ENCODE measurements at regions not wholly inside any gene's neighbourhood (a gene's known extent, or its start where the extent isn't known, plus 50 kb on each side); places are given as distances from the start of the nearest gene placed in this dataset.

DNA sequence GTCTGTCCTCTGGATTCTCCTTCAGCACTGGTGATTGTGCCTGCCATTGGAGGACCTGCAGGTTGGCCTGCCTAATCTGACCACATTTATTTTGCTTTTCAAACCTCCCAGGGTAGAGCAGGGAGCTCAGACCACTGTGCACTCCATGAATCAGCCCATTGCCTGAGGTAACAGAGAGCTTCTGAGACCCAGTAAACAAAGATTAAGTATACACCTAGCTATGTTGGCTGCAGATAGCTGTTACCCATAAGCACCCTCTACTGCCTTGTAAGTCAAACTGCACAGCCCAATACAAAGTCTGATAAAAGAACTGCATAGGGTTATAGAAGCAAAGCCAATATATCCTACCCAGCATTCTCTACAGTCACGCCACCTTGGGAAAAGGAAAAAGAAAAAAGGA is 338.7 kb downstream of the HTR1B start:
- TF ChIP-seq, protein P1, sequence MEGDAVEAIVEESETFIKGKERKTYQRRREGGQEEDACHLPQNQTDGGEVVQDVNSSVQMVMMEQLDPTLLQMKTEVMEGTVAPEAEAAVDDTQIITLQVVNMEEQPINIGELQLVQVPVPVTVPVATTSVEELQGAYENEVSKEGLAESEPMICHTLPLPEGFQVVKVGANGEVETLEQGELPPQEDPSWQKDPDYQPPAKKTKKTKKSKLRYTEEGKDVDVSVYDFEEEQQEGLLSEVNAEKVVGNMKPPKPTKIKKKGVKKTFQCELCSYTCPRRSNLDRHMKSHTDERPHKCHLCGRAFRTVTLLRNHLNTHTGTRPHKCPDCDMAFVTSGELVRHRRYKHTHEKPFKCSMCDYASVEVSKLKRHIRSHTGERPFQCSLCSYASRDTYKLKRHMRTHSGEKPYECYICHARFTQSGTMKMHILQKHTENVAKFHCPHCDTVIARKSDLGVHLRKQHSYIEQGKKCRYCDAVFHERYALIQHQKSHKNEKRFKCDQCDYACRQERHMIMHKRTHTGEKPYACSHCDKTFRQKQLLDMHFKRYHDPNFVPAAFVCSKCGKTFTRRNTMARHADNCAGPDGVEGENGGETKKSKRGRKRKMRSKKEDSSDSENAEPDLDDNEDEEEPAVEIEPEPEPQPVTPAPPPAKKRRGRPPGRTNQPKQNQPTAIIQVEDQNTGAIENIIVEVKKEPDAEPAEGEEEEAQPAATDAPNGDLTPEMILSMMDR (IDR thresholded peaks at IDR 0.05; ENCODE audit: insufficient read depth, low read length) = no peak
- TF ChIP-seq, protein P2, sequence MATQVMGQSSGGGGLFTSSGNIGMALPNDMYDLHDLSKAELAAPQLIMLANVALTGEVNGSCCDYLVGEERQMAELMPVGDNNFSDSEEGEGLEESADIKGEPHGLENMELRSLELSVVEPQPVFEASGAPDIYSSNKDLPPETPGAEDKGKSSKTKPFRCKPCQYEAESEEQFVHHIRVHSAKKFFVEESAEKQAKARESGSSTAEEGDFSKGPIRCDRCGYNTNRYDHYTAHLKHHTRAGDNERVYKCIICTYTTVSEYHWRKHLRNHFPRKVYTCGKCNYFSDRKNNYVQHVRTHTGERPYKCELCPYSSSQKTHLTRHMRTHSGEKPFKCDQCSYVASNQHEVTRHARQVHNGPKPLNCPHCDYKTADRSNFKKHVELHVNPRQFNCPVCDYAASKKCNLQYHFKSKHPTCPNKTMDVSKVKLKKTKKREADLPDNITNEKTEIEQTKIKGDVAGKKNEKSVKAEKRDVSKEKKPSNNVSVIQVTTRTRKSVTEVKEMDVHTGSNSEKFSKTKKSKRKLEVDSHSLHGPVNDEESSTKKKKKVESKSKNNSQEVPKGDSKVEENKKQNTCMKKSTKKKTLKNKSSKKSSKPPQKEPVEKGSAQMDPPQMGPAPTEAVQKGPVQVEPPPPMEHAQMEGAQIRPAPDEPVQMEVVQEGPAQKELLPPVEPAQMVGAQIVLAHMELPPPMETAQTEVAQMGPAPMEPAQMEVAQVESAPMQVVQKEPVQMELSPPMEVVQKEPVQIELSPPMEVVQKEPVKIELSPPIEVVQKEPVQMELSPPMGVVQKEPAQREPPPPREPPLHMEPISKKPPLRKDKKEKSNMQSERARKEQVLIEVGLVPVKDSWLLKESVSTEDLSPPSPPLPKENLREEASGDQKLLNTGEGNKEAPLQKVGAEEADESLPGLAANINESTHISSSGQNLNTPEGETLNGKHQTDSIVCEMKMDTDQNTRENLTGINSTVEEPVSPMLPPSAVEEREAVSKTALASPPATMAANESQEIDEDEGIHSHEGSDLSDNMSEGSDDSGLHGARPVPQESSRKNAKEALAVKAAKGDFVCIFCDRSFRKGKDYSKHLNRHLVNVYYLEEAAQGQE (IDR thresholded peaks at IDR 0.05; ENCODE audit: insufficient replicate concordance, low read depth) = no peak

Measured in HL-60 (cell line).